Stimulated activated CD8-positive, alpha-beta memory T cell treated with anti-CD3 and anti-CD28 coated beads, Interleukin-12 subunit alpha, Interleukin-12 subunit beta, amount 100 ng/mL, for 4 hours (primary cell): ENCODE measurements at regions not wholly inside any gene's neighbourhood (a gene's known extent, or its start where the extent isn't known, plus 50 kb on each side); places are given as distances from the start of the nearest gene placed in this dataset.
A peak's percentile ranks its signal among the peaks of the same experiment; 100 is the strongest.

ENCODE experiments used
- DNase-seq: peaks from one replicate; pipeline ENCODE4 v3.0.0-alpha.2; 2020; ENCODE audit warnings: low read depth

DNA sequence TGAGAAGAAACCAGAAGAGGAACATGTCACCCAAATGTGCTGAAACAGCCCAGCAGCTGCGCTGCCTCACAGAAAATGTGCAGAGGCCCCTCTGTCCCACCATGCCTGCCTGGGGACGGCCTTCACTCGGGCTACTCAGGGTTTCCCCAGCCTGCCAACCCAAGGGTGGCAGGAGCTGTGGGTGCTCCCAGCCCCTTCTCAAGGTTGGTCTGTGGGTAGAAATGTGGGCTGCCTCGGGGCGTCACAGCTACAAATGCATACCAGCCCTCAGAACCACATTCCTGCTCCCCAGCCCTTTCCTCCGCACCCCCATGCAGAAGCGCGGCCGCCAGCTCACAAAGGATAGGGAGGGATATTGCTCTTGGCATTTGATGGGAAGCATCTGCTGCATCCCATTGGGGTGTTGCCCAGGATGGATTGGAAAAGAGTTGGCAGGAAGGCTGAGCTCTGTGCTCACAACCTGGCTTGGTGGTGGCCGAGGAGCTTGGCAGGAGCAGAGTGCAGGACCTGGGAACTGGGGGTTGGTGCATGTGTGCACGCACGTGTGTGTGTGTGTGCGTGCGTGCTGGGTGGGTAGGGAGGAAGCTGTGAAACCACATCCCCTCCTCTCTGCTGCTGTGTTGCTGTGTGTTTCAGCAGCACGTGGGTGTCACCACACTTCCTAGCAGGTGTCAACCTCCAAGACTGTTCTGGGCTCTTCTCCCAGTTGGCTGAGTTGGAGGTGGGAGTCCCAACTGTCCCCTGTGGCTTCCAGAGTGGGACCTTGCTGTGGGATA, 304.4 kb downstream of the SEC14L1 start:
- DNase-seq, result peak; percentile 66

DNA sequence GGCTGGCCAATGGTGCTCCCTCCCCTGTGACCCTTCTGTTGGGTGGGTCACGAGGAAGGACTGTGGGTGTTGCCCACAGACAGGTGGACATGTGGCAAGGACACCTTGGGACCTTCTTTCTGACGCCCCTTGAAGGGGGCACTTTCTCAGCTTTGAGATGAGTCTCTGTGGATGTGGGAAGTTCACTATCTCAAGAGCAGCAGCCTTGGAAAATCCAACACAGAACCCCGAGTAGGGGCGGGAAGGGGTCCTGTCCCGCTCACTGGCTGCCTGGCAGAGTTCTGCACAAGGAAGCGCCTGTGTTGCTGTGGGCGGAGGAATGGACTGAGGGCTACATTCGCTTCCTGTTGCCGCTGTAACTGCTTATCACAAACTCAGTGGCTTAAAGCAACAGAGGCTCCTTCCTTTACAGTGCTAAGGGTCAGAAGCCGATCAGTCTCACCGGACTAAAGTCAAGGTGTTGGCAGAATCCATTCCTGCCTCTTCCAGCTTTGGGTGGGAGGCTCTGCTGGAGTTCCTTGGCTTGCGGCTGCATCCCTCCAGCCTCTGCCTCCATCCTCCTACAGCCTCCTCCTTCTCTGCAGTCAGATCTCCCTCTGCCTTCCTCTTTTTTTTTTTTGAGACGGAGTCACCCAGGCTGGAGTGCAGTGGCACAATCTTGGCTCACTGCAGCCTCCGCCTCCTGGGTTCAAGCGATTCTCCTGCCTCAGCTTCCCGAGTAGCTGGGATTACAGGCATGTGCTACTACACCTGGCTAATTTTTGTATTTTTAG, 305.2 kb downstream of the SEC14L1 start:
- DNase-seq, result no peak

DNA sequence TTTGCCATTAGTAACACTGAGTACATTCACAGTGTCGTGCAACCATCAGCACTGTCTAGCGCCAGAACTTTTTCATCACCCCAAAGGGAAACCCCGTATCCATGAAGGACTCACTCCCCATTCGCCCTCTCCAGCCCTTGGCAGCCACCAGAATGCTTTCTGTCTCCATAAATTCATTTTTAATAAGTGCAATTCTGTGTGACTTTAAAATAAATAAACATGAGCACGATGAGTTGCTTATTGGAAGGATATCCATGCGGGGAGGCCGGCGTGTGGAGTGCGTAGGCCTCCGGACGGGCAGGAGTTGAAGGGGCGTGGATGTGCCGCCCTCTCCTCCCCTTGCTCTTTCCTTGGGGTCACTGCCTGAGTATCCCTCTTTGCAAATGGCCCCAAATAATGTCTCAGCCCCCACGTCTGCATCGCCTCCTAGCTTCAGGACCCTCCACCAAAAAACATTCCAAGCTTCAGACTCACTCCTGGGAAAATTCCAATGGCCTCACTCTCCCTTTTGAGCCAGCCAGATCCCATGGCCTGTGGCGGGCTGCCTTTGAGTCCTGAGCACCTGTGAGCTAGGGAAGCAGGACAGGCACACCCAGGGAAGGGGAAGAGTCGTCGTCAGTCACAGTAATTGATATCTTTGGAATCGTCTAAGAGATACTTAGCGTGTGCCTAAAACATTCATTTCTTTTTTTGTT, 306.3 kb downstream of the SEC14L1 start:
- DNase-seq, result no peak

DNA sequence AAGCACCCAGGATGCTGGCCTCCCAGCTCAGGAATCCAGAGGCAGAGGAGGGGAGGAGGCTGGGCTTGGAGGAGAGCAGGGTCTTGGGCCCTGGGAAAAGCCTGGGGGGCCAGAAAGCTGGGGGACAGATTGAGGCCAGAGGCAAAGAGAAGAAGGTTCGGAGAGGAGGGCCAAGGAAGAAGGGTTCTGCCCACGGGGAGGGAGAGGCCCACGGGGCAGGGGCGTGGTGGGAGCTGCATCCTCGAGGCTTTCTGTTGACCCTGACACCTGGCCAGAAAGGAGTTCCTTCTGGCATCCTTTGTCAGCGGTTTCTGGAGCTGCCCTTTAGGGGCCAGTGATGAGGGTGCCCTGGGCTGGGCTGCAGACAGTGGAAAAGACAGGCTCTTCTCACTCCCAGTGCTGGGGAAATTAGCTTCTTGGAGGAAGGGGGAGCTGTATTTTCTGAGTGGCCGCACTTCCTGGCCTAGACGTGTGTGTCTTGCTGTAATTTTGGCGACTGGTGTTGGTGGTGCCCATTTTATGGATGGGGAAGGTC, 308.7 kb downstream of the SEC14L1 start:
- DNase-seq, result no peak

DNA sequence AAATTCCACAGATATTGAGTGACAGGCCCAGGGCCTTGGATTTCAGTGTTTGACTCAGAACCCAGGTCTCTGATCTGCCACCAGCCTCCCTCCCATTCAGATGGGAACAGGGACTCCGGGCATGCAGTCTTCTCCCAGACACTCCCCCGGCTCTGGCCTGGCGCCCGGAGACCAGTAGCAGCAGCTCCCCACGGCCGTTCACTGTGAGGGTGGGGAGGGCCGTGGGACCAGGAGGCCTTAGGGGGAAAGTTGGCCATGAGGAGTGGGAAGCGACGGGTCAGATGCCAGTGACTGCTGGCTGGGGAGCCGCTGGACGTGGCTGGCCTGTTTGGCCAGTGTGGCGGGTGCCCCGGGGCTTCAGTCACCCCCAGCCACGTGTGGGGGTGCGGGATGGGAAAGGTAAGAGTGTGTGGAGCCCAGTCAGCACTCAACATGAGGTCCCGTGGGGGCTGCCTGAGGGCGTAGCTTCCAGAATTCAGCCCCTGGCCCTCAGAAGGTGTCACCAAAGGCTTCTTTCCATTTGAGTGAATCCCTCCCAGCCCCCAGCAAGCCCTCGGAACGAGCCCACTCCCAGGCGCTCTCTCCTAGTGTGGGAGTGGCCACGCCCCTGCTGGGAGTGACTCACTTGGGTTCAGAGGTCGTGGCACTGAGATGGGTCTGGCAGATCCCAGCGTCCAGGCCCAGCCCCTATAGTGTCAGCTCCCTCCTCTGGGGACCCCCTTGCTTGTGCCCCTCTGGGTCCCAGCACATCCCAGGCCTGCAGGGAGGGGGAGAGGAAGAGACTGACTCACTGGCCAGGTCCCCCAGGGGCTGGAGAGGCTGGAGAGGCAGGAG, 309.4 kb downstream of the SEC14L1 start:
- no peak for DNase-seq

DNA sequence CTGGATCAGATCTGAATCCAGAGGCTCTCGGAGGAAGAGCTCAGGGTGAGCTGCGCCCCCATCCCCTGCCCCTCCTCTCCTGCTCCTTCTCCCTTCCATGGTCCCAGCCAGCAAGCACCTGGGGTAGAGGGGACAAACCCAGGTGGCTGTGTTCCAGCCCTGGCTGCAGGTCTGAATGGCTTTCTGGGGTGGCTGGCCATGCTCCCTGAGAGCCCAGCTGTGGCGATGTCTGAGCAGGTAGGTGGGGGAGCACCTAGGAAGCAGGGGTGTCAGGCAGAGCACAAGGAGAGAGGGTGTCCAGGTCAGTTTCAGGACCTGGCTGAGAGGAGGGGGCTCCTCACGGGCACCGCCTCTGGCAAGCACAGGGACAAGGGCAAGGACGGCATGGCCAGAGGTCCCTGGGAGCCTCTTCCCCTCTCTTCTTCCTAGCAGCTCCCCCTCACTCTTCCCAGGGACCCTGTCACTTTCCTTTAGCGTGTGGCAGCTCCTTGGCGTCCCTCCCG, 310.0 kb downstream of the SEC14L1 start:
- DNase-seq, result no peak

DNA sequence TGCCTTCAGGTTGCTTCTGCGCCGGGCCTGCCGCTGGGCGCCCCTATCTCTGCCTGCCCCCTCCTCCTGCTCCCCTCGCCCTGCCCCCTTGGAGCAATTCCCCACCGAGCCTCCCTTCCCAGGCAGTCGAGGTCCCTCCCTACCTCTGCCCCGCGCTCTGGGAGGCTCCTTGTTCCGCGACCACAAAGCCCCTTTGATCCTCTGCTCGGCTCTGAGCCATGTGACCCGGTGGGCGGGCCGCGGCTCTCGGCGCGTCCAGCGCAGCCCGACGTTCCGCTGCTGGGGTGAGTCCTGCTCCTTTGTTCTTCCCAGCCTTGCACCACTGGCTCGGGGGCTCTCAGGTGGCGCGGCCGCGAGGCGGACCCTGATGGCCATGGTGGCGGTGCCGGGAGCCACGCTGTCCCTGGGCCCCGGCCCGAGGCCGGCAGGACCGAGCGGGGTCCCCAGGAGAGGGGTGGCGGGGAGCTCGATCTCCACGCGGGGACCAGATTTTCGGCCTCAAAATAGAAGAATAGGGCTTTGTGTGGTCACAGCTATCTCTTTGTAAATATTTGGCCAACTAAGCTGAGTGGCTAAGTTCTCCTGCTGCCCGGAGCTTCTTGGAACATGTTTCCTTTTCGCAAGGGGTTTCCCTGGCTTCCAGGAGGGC, 310.6 kb downstream of the SEC14L1 start:
- no peak for DNase-seq

DNA sequence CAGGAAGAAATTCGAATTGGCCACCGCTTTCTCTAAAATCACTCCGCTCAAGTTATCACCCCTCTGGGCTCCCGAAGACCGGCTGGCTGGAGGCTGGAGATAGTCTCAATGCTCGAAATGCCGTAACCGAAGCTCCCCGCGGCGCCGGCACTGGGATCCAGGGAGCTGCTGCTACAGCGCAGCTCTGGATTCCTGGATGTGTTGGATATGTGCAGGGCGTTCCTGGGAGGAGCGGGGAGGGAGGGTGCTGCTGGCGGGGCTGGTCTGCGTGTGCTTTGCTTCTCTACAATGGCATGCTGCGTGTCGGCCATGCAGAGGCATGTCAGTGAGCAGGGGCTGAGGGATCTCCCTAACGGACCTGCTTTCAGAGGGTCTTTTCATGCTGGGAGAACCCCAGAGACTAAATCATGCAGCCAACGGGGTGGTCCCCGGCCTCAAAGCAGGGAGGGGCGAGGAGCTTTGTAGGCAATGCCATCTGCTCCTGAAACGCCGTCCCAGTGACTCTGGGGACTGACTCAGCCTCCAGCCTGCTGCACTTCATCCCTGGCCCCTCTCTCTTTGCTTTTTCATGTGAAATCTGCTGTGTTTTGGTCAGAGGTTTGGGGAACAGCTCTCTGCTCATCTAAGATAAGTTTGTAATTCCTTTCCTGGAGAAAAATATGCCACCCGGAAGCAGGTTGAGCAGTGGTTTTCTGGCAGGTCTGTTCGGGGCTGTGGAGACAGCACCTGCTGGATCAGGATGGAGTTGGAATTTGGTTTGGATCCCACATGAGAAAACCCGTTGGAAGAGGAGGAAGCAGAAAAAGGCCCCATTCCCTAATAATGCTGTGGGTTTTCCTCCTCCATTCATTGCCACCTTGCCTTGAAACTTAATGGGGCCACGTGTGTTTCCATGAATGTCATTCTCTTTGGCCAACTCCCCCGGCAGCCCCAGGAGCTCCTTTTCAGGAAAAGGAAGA, 311.4 kb downstream of the SEC14L1 start:
- DNase-seq, result no peak

DNA sequence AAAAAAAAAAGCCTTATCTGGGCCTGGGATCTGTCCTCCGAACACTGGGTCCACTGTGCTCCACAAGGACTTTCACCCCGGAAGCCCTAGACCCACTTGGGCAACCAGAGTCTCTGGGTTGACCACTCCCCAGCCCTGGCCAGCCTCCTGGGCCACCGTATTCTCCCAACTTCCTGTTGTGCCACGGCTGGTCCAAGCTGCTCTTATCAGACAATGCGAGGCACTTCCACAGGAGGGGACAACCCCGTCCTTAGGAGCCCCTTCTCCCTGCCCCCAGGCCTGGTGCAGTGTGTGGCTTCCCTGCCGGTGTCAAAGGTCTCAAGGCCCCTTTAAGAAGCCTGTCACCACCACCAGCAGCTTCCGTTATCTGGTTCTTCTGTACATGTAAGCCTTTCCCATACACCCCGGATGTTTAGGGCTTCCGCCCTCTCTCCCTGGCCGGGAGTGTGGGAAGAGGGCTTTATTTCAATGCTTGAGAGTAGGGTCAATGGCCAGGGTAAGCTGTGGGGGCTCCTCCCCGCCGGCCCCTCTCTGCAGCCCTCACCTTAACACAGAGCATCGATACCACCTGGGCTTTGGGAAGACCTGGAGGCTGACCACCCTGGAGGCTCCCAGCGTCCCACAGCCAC, 313.0 kb downstream of the SEC14L1 start:
- DNase-seq, result no peak

DNA sequence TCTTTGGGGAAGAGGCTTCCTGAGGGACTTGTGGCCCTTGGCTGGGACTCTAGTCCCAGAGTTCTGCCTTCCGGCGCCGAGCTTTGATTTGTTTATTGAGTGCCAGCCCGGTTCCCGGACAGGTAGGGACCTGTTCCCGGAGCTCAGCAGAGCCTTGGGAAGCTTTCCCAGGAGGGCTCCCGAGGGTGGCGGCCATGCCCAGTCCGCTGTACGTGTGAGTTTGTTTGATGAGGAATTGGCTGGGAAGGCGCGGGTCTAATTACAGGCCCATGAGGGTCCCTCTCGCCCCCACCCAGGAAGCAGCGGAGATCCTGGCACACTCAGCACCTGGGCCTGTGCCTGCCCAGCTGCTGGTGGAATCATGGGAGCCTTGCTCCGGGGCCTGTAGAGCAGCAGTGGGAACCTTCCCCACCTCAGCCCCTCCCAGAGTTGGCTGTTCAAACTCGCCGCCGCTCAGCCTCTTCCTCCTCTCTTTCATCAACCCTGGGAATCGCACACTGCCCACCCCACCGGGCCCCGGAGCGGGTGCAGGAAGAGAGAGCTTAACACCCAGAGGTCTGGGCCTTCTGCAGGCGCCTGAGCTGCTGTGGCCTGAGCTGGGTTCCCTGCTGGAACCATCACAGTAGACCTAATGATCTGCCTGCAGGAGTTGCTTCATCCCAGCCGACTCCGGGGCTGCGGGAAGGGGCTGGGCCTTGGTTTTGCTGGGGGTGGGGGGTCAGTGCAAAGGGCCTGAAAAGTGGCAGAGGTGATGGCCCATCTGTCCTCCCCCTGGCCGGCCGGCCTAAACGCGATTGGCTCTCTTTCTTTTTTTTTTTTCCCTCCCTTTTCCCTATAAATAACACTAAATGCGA, 313.7 kb downstream of the SEC14L1 start:
- DNase-seq, result no peak

DNA sequence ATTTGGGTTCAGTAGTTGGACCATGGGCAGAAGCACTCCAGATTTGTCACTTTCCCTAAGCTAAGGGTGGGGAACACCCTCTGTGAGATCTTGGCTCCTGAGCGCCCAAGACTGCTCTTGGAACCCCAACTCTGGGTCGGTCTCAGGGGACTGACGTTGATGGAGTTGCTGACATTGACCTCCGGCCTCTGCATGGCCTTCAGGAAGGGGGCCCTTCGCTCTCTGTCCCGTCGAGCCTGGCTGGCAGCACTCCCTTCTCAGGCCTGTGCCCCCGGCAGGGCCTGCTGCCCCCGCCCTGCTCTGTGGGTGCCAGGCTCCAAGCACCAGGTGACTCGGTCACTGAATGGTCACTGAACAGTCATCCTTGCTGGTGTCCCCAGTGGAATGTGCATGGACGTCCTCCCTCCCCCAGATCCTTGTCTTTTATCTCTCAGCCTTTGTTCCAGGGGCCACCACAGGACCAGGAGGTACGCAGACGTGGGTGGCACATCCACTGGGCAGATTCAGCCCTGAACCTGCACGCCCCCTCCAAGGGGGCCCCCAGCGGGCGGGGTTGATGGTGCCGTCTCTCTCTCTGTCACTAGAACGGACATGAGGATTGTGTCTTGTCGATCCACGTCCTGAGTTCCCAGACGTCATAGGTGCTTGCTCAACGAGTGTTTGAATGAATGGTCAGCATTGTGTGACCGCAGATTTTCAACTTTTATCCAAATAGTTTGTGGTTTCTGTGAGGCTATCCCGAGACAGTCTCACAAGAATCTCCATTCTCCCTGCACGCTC, 314.5 kb downstream of the SEC14L1 start:
- no peak for DNase-seq

DNA sequence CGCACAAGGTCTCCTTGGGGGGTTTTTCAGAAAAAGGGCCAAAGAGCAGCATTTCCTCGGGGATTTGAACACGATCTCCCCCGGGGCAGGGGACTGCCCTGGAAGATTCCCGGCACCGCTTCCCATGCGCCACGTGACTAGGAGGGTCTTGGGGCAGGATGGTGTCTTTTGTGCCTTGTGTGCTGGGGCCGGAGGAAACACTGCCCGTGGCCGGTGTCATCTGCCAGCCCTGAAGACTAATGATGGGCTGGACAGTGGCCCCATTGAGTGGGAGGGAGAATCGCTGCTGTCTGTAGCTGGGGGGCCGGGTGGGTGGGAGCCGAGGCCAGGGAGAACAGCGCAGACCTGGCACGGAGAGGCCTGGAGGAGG, 315.1 kb downstream of the SEC14L1 start:
- DNase-seq, result no peak

DNA sequence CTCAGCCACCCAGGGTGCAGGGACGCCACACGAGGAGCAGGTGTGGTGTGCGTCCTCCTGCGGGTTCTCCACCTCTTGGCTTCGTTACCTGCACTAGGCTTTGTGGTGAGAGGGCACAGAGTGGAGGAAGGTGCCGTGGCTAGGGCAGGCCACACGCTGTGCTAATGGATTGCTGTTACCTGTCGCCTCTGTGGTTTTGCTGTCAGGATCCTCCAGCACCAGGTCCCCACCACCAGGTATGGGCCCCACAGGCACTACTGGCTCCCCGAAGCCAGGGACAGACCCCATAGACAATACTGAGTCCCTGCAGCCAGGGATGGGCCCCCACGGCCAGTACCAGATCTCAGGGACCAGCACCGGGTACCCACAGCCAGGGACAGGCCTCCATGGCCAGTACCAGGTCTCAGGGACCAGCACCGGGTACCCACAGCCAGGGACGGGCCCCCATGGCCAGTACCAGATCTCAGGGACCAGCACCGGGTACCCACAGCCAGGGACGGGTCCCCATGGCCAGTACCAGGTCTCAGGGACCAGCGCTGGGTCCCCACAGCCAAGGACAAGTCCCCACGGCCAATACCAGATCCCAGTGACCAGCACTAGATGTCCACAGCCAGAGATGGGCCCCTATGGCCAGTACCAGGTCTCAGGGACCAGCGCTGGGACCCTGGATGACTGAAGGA, 315.6 kb downstream of the SEC14L1 start:
- no peak for DNase-seq

DNA sequence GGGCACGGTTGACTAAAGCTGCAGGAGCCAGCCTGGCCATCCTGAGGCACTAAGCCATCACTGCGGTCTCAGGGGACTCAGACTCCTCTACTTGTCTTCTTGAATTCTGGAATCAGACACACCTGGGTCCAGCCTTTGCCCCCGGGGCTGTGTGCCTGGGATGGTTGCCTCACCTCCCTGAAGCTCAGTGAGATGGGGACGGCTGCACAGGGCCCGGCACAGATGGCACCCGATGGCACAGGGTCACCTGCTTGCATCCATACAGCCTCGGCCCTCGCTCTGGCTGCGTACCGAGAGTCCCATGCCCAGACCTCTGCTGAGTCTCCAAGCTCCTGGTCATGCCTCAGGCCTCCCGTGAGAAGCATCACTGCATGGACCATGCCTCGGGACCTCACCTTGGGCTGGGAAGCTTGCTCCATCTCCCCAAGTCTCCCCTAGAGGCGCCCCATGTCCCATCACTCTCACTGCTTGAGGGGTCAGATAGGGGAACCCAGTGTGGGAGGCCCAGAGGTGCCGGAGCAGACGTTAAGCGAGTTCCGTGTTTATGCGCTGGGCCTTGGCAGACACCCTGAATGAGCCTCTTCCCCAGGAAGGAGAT, 316.3 kb downstream of the SEC14L1 start:
- no peak for DNase-seq

DNA sequence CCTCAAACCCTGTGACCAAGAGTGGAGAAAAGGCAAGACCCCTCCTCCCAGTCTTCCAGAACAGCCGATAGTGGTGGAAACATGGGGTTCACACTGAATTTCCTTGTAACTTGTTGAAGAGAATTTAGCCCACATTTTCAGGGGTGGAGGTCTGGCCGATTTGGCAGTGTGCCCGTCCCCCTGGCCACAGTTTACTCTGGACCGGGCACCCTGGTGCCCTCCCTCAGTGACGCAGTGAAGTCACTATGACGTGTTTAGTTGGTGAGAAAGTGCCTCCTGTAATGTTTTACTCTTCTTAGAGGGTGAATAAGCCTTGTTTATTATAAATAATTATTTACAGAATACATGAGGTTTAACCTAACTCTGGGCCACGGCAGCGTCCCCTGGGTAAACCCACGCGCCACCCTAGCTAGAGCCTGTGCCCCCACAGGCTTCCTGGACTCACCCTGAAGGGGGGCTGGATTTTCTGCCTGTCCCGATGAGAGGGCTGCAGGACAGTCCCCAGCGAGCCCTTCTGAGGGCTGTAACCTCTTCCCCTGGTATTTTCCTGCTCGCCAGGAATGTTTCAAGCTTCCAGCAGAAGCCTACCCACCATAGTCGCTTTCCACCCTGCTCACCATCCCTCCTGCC, 316.9 kb downstream of the SEC14L1 start:
- DNase-seq, result no peak
